ENCODE measurements at regions not wholly inside any gene's neighbourhood (a gene's known extent, or its start where the extent isn't known, plus 50 kb on each side); places are given as distances from the start of the nearest gene placed in this dataset.

DNA sequence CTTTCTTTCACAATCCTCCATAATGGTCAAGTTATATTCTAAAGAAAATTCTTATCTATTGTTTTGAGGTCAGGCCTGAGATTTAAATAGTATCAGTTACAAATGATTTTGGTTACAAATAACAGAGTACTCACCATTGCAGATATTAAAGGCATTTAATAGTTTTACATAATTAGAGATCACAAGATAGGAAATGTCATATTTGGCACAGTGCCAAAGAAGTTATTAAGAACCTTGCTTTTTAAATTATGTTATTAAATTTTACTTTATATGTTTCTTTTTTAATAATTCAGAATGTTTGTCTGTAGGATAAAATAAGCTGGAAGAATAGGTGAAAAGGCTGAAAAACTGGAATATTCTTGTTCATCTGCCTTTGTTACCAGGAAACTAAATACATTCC, 1174.7 kb downstream of the PCDH18 start:
- TF ChIP-seq, protein P1, sequence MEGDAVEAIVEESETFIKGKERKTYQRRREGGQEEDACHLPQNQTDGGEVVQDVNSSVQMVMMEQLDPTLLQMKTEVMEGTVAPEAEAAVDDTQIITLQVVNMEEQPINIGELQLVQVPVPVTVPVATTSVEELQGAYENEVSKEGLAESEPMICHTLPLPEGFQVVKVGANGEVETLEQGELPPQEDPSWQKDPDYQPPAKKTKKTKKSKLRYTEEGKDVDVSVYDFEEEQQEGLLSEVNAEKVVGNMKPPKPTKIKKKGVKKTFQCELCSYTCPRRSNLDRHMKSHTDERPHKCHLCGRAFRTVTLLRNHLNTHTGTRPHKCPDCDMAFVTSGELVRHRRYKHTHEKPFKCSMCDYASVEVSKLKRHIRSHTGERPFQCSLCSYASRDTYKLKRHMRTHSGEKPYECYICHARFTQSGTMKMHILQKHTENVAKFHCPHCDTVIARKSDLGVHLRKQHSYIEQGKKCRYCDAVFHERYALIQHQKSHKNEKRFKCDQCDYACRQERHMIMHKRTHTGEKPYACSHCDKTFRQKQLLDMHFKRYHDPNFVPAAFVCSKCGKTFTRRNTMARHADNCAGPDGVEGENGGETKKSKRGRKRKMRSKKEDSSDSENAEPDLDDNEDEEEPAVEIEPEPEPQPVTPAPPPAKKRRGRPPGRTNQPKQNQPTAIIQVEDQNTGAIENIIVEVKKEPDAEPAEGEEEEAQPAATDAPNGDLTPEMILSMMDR (IDR thresholded peaks at IDR 0.05) = no peak
- TF ChIP-seq POLR2A (IDR thresholded peaks at IDR 0.05) = no peak
